ENCODE measurements at regions not wholly inside any gene's neighbourhood (a gene's known extent, or its start where the extent isn't known, plus 50 kb on each side); places are given as distances from the start of the nearest gene placed in this dataset.

- TF ChIP-seq CTCF (IDR thresholded peaks at IDR 0.05) (no peak), POLR2A (IDR thresholded peaks at IDR 0.05) (no peak)
- H3K27ac ChIP-seq, result no peak overlapping the region
- WGBS, 4 donors, result 53 to 74% (median 65%) methylated on average over 1 of the region's 1 CpG
- no peaks in the 10 kb centered on the region for H3K36me3 ChIP-seq (replicated peaks in 1 of 2)
- no peak overlapping the region for H3K4me3 ChIP-seq
- no peaks in the 10 kb centered on the region for H3K9me3 ChIP-seq (replicated peaks in 1 of 3)
- intact Hi-C loops (cut with DNase I), result no loop called here
- no peaks in the 10 kb centered on the region for H3K27me3 ChIP-seq
- no peaks in the 10 kb centered on the region for H3K4me1 ChIP-seq (replicated peaks in 1 of 2)
- no peak for DNase-seq
Observed at GRCh38 chr4:81348778-81349094, 123.0 kb downstream of the RASGEF1B start.

GRCh38 chr4:81348086-81348777 lies 123.5 kb downstream of the RASGEF1B start:
- no peak for DNase-seq
- Histone ChIP-seq H3K27ac (no peak overlapping the region), H3K27me3 (no peaks in the 10 kb centered on the region), H3K4me1 (replicated peaks in 1 of 2) (no peaks in the 10 kb centered on the region), H3K9me3 (replicated peaks in 1 of 3) (no peaks in the 10 kb centered on the region), H3K36me3 (replicated peaks in 1 of 2) (no peaks in the 10 kb centered on the region), H3K4me3 (no peak overlapping the region)
- no peak for TF ChIP-seq POLR2A (IDR thresholded peaks at IDR 0.05)
- TF ChIP-seq CTCF (IDR thresholded peaks at IDR 0.05), result no peak
- intact Hi-C loops (cut with DNase I), result no loop called here
- WGBS, 4 donors, result 62 to 73% (median 66%) methylated on average over 3 of the region's 3 CpGs

- 95 to 100% (median 98%) methylated on average over 1 of the region's 1 CpG for WGBS, 4 donors
- H3K27me3 ChIP-seq, result no peaks in the 10 kb centered on the region
- no peaks in the 10 kb centered on the region for H3K4me1 ChIP-seq (replicated peaks in 1 of 2)
- no peak for TF ChIP-seq CTCF (IDR thresholded peaks at IDR 0.05)
- TF ChIP-seq POLR2A (IDR thresholded peaks at IDR 0.05), result no peak
- no peak for DNase-seq
- H3K4me3 ChIP-seq, result no peak overlapping the region
- H3K9me3 ChIP-seq (replicated peaks in 1 of 3), result no peaks in the 10 kb centered on the region
- no peaks in the 10 kb centered on the region for H3K36me3 ChIP-seq (replicated peaks in 1 of 2)
- H3K27ac ChIP-seq, result no peak overlapping the region
- intact Hi-C loops (cut with DNase I), result no loop called here
Observed at GRCh38 chr4:81346719-81347118, 125.0 kb downstream of the RASGEF1B start.

- no peaks in the 10 kb centered on the region for H3K27me3 ChIP-seq
- intact Hi-C loops (cut with DNase I), result no loop called here
- WGBS, 4 donors, result 67 to 82% (median 75%) methylated on average over 3 of the region's 3 CpGs
Observed at GRCh38 chr4:81343536-81343935, 128.2 kb downstream of the RASGEF1B start.

More at GRCh38 chr4:81343536-81343935, 128.2 kb downstream of the RASGEF1B start:
- DNase-seq, result no peak
- Histone ChIP-seq H3K36me3 (replicated peaks in 1 of 2) (no peaks in the 10 kb centered on the region), H3K27ac (no peak overlapping the region), H3K4me1 (replicated peaks in 1 of 2) (no peaks in the 10 kb centered on the region), H3K4me3 (no peak overlapping the region), H3K9me3 (replicated peaks in 1 of 3) (no peaks in the 10 kb centered on the region)
- TF ChIP-seq CTCF (IDR thresholded peaks at IDR 0.05), result no peak
- no peak for TF ChIP-seq POLR2A (IDR thresholded peaks at IDR 0.05)
